ENCODE measurements at regions not wholly inside any gene's neighbourhood (a gene's known extent, or its start where the extent isn't known, plus 50 kb on each side); places are given as distances from the start of the nearest gene placed in this dataset.

GRCh38 chr18:52118684-52119083 lies 221.3 kb upstream of the DCC start:
- Histone ChIP-seq H3K27me3 (ENCODE audit: control insufficient read depth, insufficient read depth, low read length) (no peaks in the 10 kb centered on the region), H3K4me3 (ENCODE audit: low read depth, low read length) (no peak overlapping the region), H3K9me3 (ENCODE audit: control insufficient read depth, insufficient read depth, low read length) (peaks cover 6% of the 10 kb centered on the region; the same call in 1 of the 2 replicates), H3K27ac (ENCODE audit: low read depth, low read length) (no peak overlapping the region)
- no peak for TF ChIP-seq CTCF (IDR thresholded peaks at IDR 0.05; ENCODE audit: low read depth, low read length)
- no peak for DNase-seq (ENCODE audit: low read depth, low spot score)
- ChIA-PET CTCF (no interaction called here), POLR2A (no interaction called here)

GRCh38 chr18:52130624-52131301 lies 209.2 kb upstream of the DCC start:
- CTCF ChIA-PET: no interaction called here

GRCh38 chr18:52131845-52132244 lies 208.2 kb upstream of the DCC start:
- TF ChIP-seq CTCF (IDR thresholded peaks at IDR 0.05; ENCODE audit: low read depth, low read length): no peak
- H3K4me3 ChIP-seq (ENCODE audit: low read depth, low read length): no peak overlapping the region
- ChIA-PET CTCF (no interaction called here), POLR2A (no interaction called here)
- DNase-seq (ENCODE audit: low read depth, low spot score): no peak
- no peaks in the 10 kb centered on the region; the same call in 1 of the 2 replicates for H3K9me3 ChIP-seq (ENCODE audit: control insufficient read depth, insufficient read depth, low read length)
- H3K27ac ChIP-seq (ENCODE audit: low read depth, low read length): no peak overlapping the region
- H3K27me3 ChIP-seq (ENCODE audit: control insufficient read depth, insufficient read depth, low read length): no peaks in the 10 kb centered on the region

More at GRCh38 chr18:52130624-52131301, 209.2 kb upstream of the DCC start:
- POLR2A ChIA-PET: no interaction called here
- Histone ChIP-seq H3K9me3 (ENCODE audit: control insufficient read depth, insufficient read depth, low read length) (no peaks in the 10 kb centered on the region; the same call in 1 of the 2 replicates), H3K27me3 (ENCODE audit: control insufficient read depth, insufficient read depth, low read length) (no peaks in the 10 kb centered on the region), H3K4me3 (ENCODE audit: low read depth, low read length) (no peak overlapping the region), H3K27ac (ENCODE audit: low read depth, low read length) (no peak overlapping the region)
- TF ChIP-seq CTCF (IDR thresholded peaks at IDR 0.05; ENCODE audit: low read depth, low read length): no peak
- no peak for DNase-seq (ENCODE audit: low read depth, low spot score)

- ChIA-PET POLR2A (no interaction called here), CTCF (no interaction called here)
- Histone ChIP-seq H3K27me3 (ENCODE audit: control insufficient read depth, insufficient read depth, low read length) (no peaks in the 10 kb centered on the region), H3K4me3 (ENCODE audit: low read depth, low read length) (no peak overlapping the region), H3K27ac (ENCODE audit: low read depth, low read length) (no peak overlapping the region), H3K9me3 (ENCODE audit: control insufficient read depth, insufficient read depth, low read length) (no peaks in the 10 kb centered on the region; the same call in 1 of the 2 replicates)
- no peak for DNase-seq (ENCODE audit: low read depth, low spot score)
- TF ChIP-seq CTCF (IDR thresholded peaks at IDR 0.05; ENCODE audit: low read depth, low read length): no peak
Measured at GRCh38 chr18:52136532-52136931, 203.5 kb upstream of the DCC start.

- TF ChIP-seq CTCF (IDR thresholded peaks at IDR 0.05; ENCODE audit: low read depth, low read length): no peak
- H3K9me3 ChIP-seq (ENCODE audit: control insufficient read depth, insufficient read depth, low read length): no peaks in the 10 kb centered on the region; the same call in 1 of the 2 replicates
- H3K27ac ChIP-seq (ENCODE audit: low read depth, low read length): no peak overlapping the region
- POLR2A ChIA-PET: no interaction called here
- CTCF ChIA-PET: no interaction called here
- DNase-seq (ENCODE audit: low read depth, low spot score): no peak
- no peaks in the 10 kb centered on the region for H3K27me3 ChIP-seq (ENCODE audit: control insufficient read depth, insufficient read depth, low read length)
- H3K4me3 ChIP-seq (ENCODE audit: low read depth, low read length): no peak overlapping the region
Measured at GRCh38 chr18:52140986-52141385, 199.0 kb upstream of the DCC start.

All from AG04450 (cell line).